HG02870 (cell line): ENCODE measurements at regions not wholly inside any gene's neighbourhood (a gene's known extent, or its start where the extent isn't known, plus 50 kb on each side); places are given as distances from the start of the nearest gene placed in this dataset.

Experiments
- ATAC-seq: cut with Tn5 transposase; IDR thresholded peaks from one replicate; pipeline ENCODE4 v1.9.1; 2021; ENCODE audit warnings: mild to moderate bottlenecking, moderate library complexity; ENCODE audit not compliant: unreplicated experiment

DNA sequence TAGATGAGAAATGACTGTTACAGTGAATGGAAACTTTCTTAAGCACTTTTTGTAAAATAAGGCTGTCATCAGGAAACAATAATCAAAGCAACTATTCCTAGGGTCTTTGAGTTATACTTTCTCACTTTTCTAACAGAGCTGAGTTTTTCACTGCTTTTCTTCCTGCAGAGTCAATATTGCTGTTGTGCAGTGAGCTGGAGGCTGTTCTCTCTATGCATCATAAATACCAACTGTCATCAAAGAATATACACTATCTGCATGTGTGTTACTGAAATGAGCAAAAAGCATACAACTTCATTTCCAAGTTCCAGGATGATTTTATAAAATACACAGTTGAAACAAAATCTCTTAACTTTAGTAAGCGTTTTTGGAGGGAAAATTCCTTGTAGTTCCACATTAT is 110.4 kb upstream of the CPSF6 start:
- no peak for ATAC-seq

DNA sequence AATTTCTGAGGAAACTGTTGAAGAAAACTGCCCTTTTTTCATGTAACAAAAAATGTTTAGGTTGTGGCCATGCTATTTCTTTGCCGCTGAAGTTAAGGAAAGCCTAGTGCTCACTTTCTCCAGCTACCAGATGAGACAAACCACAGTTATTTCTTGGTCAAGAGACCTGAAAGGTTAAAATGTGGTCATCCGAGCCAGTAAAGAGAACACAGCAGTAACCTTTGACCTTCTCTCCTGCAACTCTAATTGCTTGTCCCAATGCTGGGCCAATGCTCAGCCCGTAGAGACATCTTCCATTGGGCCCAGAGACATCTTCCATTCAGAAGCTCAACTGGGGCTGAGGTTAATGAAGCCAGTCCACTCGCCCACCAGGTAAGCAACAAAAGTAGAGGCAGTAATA is 109.8 kb upstream of the CPSF6 start:
- no peak for ATAC-seq

DNA sequence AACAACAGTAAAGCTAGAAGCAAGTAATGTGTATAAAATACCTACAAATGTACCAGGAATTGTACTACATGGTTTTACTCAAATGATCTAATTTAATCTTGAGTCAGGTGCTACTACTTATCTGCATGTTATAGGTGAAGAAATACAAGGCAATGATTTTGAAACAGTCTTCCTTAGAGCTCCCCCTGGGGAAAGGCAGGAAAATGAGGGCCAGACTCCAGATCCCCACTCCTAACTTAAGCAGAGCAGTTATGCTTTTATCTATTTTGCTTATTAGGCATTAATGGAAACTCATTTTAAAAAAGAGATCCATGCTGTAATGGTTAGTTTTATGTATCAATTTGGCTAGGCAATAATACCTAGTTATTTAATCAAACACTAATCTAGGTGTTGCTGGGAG is 109.3 kb upstream of the CPSF6 start:
- ATAC-seq: no peak

DNA sequence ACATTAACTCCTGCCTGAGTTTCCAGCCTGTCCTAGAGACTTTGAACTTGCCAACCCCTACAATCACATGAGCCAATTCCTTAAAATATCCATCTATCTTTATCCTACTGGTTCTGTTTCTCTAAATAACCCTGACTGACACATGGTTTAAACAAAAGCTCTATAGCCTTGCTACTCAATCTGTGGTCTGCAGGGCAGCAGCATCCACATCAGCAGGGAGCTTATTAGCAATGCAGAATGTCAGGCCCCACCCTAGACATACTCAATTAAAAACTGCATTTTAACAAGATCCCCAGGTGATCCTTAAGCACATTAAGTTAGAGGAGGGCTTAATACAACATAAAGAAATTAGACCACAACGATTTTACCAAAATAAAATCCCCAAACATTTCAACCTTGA is 108.3 kb upstream of the CPSF6 start:
- ATAC-seq: no peak

- ATAC-seq: no peak
Observed at GRCh38 chr12:69136931-69137613, 102.3 kb upstream of the CPSF6 start.

- no peak for ATAC-seq
Observed at GRCh38 chr12:69141074-69141473, 98.3 kb upstream of the CPSF6 start.

DNA sequence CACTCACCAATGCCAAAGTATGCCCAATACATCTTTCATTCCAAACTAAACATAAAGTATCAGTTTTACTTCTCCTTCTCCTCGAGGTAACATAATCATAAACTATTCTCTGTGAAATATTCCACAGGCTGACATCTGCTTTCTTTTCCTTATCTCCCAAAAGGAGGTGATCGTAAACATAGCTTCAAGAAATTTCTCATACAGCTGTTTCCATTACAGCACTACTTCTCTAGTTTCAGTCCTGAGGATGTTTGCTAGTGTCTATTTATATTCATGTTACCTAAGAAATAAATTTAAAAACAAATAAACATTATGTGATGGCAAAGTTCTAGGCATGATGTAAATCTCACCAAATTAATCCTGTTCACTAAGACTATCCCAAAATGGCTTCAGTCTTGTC is 90.1 kb upstream of the CPSF6 start:
- no peak for ATAC-seq

DNA sequence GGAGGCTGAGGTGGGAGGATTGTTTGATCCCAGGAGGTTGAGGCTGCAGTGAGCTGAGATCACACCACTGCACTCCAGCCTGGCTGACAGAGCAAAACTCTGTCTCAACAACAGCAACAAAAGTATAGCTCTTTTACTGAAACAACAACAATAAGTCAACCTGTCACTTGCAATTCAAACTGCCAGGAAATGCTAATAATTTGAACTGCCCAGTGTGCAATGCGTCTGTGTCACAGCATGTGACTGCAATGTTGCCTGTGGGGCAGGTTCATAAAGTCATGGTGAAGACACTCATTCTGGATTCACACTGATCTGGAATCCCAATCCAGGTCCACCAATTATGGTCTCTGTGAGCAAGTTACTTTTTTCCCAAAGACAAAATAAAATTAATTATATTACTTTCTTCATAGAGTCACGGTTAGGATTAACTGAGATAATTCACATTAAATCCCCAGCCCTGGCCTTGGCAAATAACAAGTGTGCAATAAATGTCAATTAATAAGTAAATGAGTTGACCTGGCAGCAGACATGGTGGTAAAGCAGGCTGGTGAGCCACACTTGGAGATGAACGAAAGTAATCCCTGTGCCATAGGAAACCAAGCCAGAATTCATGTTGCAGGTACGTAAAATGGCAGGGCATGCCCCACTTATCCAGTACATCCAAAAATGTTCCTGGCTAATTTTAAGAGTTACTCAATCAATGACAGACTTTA is 89.1 kb upstream of the CPSF6 start:
- no peak for ATAC-seq

GRCh38 chr12:69150796-69151127 is 88.6 kb upstream of the CPSF6 start:
- no peak for ATAC-seq

GRCh38 chr12:69151254-69151764 is 88.1 kb upstream of the CPSF6 start:
- no peak for ATAC-seq

GRCh38 chr12:69154585-69155363 is 84.6 kb upstream of the CPSF6 start:
- no peak for ATAC-seq

DNA sequence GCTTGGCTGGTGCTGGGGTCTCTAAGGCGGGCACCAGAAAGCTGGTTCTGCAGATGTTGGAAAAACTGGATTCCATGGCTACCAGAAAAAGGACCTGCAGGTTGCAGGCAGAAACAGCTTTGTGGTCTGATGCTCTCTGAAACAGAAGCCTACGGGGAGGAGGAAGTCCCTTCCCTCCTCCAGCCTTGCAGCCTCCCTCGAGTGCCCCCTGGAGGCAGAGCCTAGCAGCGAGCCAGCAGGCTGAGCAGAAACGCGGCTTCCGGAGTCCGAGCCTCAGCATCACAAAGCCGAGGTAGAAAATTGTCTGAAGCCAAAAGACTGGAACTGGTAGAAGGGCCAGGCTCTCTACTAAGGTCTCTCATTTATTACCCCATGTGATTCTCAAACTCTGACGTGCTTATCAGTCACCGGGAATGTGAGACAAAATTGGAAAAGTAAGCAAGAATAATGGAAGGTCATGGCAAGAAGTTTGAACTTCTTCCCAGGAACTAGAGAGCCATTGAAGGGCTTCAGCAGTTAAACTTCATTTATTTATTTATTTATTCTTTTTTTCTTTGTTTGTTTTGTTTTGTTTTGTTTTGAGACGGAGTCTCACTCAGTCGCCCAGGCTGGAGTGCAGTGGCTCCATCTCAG is 82.2 kb upstream of the CPSF6 start:
- peak; percentile 87 for ATAC-seq

DNA sequence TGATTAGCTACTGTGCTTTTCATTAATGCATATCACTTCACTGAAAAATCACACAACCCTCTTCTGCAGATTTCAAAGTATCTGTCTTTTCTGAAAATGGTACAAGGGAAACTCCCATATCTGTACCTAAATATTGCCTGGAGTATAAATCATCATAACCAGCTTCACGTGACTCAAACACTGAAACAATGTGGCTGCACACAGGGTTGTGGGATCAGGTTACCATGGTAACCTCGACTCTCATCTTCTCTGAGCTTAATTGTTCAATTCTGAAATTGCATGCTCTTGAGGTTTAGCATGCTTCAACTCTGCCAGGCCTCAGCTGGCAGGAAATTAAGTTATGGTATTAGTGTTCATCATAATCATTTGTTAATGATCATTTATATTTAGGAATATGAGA is 77.5 kb upstream of the CPSF6 start:
- peak; percentile 79 for ATAC-seq

- ATAC-seq: no peak
Observed at GRCh38 chr12:69163681-69164362, 75.5 kb upstream of the CPSF6 start.

DNA sequence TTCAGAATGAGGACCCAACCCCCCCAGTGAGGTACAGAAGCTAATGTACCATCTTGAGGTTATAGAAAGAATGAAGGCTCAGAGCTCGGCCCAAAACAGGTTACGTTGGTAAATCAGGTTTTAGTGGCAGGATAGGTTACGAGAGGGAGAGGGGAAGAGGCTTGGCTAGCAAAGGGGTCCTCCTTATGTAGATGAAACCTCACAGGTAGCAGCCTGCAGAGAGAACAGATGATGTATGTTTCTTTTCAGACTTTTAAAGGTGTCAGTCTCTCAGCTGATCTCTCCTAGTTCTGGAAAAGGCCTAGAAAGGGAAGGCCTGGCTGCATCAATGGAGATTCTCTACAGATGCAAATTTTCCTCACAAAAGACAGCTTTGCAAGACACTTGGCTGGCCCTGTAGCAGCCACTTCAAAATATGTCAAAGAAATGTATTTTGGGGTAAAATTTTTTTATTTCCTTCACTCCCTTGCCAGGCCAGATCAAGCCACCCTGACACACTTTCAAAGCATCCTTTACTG is 71.7 kb upstream of the CPSF6 start:
- no peak for ATAC-seq

GRCh38 chr12:69168363-69168762 is 71.0 kb upstream of the CPSF6 start:
- ATAC-seq: no peak

GRCh38 chr12:69168828-69169227 is 70.5 kb upstream of the CPSF6 start:
- ATAC-seq: no peak

GRCh38 chr12:69170293-69170692 is 69.1 kb upstream of the CPSF6 start:
- ATAC-seq: no peak

DNA sequence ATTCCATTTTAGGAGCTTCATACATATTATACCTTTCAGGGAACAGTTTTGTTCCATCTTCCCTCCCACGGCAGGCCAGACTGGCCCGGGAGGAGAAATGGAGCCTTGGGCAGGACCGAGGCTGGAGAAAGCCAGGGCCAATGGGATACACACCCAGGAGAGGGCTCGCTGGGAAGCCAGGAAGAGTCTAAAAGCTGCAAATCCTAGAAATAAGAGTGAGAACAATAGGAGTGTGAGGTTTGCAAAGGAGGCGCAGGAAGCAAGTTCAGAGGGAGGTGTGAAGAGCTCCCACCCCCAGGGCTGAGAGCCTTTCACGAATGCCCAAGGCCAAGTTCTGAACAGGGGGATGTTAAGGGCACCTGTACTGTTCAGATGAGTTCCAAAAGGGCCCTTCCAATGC is 67.5 kb upstream of the CPSF6 start:
- no peak for ATAC-seq

GRCh38 chr12:69172491-69172890 is 66.9 kb upstream of the CPSF6 start:
- ATAC-seq: no peak

- ATAC-seq: no peak
Observed at GRCh38 chr12:69173368-69173767, 66.0 kb upstream of the CPSF6 start.
